ENCODE measurements at regions not wholly inside any gene's neighbourhood (a gene's known extent, or its start where the extent isn't known, plus 50 kb on each side); places are given as distances from the start of the nearest gene placed in this dataset.

- TF ChIP-seq ZFX (IDR thresholded peaks at IDR 0.05; ENCODE audit: borderline replicate concordance) = no peak
- TF ChIP-seq, protein P1, sequence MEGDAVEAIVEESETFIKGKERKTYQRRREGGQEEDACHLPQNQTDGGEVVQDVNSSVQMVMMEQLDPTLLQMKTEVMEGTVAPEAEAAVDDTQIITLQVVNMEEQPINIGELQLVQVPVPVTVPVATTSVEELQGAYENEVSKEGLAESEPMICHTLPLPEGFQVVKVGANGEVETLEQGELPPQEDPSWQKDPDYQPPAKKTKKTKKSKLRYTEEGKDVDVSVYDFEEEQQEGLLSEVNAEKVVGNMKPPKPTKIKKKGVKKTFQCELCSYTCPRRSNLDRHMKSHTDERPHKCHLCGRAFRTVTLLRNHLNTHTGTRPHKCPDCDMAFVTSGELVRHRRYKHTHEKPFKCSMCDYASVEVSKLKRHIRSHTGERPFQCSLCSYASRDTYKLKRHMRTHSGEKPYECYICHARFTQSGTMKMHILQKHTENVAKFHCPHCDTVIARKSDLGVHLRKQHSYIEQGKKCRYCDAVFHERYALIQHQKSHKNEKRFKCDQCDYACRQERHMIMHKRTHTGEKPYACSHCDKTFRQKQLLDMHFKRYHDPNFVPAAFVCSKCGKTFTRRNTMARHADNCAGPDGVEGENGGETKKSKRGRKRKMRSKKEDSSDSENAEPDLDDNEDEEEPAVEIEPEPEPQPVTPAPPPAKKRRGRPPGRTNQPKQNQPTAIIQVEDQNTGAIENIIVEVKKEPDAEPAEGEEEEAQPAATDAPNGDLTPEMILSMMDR (IDR thresholded peaks at IDR 0.05) = no peak
Observed at GRCh38 chr16:52366983-52367382, 180.0 kb downstream of the TOX3 start.
